ENCODE measurements at regions not wholly inside any gene's neighbourhood (a gene's known extent, or its start where the extent isn't known, plus 50 kb on each side); places are given as distances from the start of the nearest gene placed in this dataset.

GRCh38 chr12:90075685-90076084, 367.0 kb upstream of the ATP2B1 start:
- Histone ChIP-seq H3K27me3 (no peaks in the 10 kb centered on the region), H3K4me1 (no peaks in the 10 kb centered on the region), H3K27ac (no peak overlapping the region), H3K4me3 (no peak overlapping the region), H3K36me3 (no peaks in the 10 kb centered on the region), H3K9me3 (no peaks in the 10 kb centered on the region)
- TF ChIP-seq POLR2AphosphoS5 (IDR thresholded peaks at IDR 0.05): no peak
- TF ChIP-seq CTCF (IDR thresholded peaks at IDR 0.05): no peak
- TF ChIP-seq POLR2A (IDR thresholded peaks at IDR 0.05): no peak
- DNase-seq (ENCODE audit: low spot score in 2 of 2): no peak
- intact Hi-C loops (cut with DNase I; ENCODE audit: low total_unique reads): no loop called here

- DNase-seq (ENCODE audit: low spot score in 2 of 2): no peak
- no peaks in the 10 kb centered on the region for H3K27me3 ChIP-seq
- H3K27ac ChIP-seq: no peak overlapping the region
- no peaks in the 10 kb centered on the region for H3K4me1 ChIP-seq
- intact Hi-C loops (cut with DNase I; ENCODE audit: low total_unique reads): no loop called here
- no peaks in the 10 kb centered on the region for H3K9me3 ChIP-seq
- no peak overlapping the region for H3K4me3 ChIP-seq
- no peaks in the 10 kb centered on the region for H3K36me3 ChIP-seq
- no peak for TF ChIP-seq CTCF (IDR thresholded peaks at IDR 0.05)
- no peak for TF ChIP-seq POLR2AphosphoS5 (IDR thresholded peaks at IDR 0.05)
- no peak for TF ChIP-seq POLR2A (IDR thresholded peaks at IDR 0.05)
These were observed 365.4 kb upstream of the ATP2B1 start for GRCh38 chr12:90074086-90074485.

GRCh38 chr12:90071996-90072395, 363.4 kb upstream of the ATP2B1 start:
- no peak for TF ChIP-seq CTCF (IDR thresholded peaks at IDR 0.05)
- no peak for TF ChIP-seq POLR2AphosphoS5 (IDR thresholded peaks at IDR 0.05)
- TF ChIP-seq POLR2A (IDR thresholded peaks at IDR 0.05): no peak
- intact Hi-C loops (cut with DNase I; ENCODE audit: low total_unique reads): no loop called here

GRCh38 chr12:90069711-90070110, 361.1 kb upstream of the ATP2B1 start:
- H3K27ac ChIP-seq: no peak overlapping the region
- no peaks in the 10 kb centered on the region for H3K4me1 ChIP-seq
- H3K36me3 ChIP-seq: no peaks in the 10 kb centered on the region
- DNase-seq (ENCODE audit: low spot score in 2 of 2): no peak
- intact Hi-C loops (cut with DNase I; ENCODE audit: low total_unique reads): no loop called here
- TF ChIP-seq CTCF (IDR thresholded peaks at IDR 0.05): no peak
- TF ChIP-seq POLR2A (IDR thresholded peaks at IDR 0.05): no peak
- TF ChIP-seq POLR2AphosphoS5 (IDR thresholded peaks at IDR 0.05): no peak
- H3K4me3 ChIP-seq: no peak overlapping the region
- no peaks in the 10 kb centered on the region for H3K27me3 ChIP-seq
- no peaks in the 10 kb centered on the region for H3K9me3 ChIP-seq

More at GRCh38 chr12:90071996-90072395, 363.4 kb upstream of the ATP2B1 start:
- H3K27me3 ChIP-seq: no peaks in the 10 kb centered on the region
- H3K4me1 ChIP-seq: no peaks in the 10 kb centered on the region
- no peaks in the 10 kb centered on the region for H3K9me3 ChIP-seq
- no peak for DNase-seq (ENCODE audit: low spot score in 2 of 2)
- H3K27ac ChIP-seq: no peak overlapping the region
- no peaks in the 10 kb centered on the region for H3K36me3 ChIP-seq
- no peak overlapping the region for H3K4me3 ChIP-seq

- intact Hi-C loops (cut with DNase I; ENCODE audit: low total_unique reads): no loop called here
- H3K27ac ChIP-seq: no peak overlapping the region
- H3K27me3 ChIP-seq: no peaks in the 10 kb centered on the region
- no peaks in the 10 kb centered on the region for H3K9me3 ChIP-seq
- TF ChIP-seq POLR2A (IDR thresholded peaks at IDR 0.05): no peak
- H3K4me3 ChIP-seq: no peak overlapping the region
- DNase-seq (ENCODE audit: low spot score in 2 of 2): no peak
- H3K4me1 ChIP-seq: no peaks in the 10 kb centered on the region
- H3K36me3 ChIP-seq: no peaks in the 10 kb centered on the region
These were observed 359.2 kb upstream of the ATP2B1 start for GRCh38 chr12:90067791-90068190.
